SU-DHL-6 (cell line): ENCODE measurements at regions not wholly inside any gene's neighbourhood (a gene's known extent, or its start where the extent isn't known, plus 50 kb on each side); places are given as distances from the start of the nearest gene placed in this dataset.

Experiments
- H2AFZ ChIP-seq: fragments of 200-600 bp; sonication (generic); 2 replicates; pipeline ENCODE4 v1.6.1; 2014; ENCODE audit warnings: low read depth, mild to moderate bottlenecking, moderate library complexity, mixed read lengths, antibody characterized with exemption, low read length; ENCODE audit not compliant: severe bottlenecking
- H3F3A ChIP-seq: fragments of 200-600 bp; shearing (Covaris generic); 2 replicates; pipeline ENCODE4 v1.6.0; 2016; ENCODE audit warnings: antibody characterized with exemption, mild to moderate bottlenecking; ENCODE audit not compliant: insufficient read depth
- H3K27ac ChIP-seq: fragments of 200-600 bp; sonication (generic); 2 replicates; pipeline ENCODE4 v1.5.1; 2016; ENCODE audit warnings: low read depth, mild to moderate bottlenecking, low read length, moderate library complexity, mixed read lengths
- H3K27me3 ChIP-seq: fragments of 200-600 bp; sonication (generic), shearing (Covaris generic); 2 replicates; pipeline ENCODE4 v1.6.0; 2014; ENCODE audit warnings: mild to moderate bottlenecking, low read length
- H3K36me3 ChIP-seq: fragments of 200-600 bp; sonication (generic); 2 replicates; pipeline ENCODE4 v1.6.1; 2014; ENCODE audit warnings: mild to moderate bottlenecking, low read length, mixed read lengths
- H3K4me2 ChIP-seq: fragments of 300-600, 200-600 bp; shearing (Covaris generic), sonication (generic); 2 replicates; pipeline ENCODE4 v1.6.0; 2014; ENCODE audit warnings: low read length, low read depth, mild to moderate bottlenecking; ENCODE audit not compliant: poor library complexity, severe bottlenecking
- H3K4me3 ChIP-seq: fragments of 200-600 bp; sonication (generic); 2 replicates; pipeline ENCODE4 v1.5.1; 2014; ENCODE audit warnings: antibody characterized with exemption, low read length, mild to moderate bottlenecking, mixed read lengths; ENCODE audit not compliant: insufficient read depth, poor library complexity, severe bottlenecking
- H3K79me2 ChIP-seq: fragments of 200-600 bp; sonication (generic); 2 replicates; pipeline ENCODE4 v1.6.1; 2014; ENCODE audit warnings: mild to moderate bottlenecking, low read length, moderate library complexity; ENCODE audit not compliant: insufficient read depth
- H3K9ac ChIP-seq: fragments of 200-600 bp; sonication (generic); 2 replicates; pipeline ENCODE4 v1.7.0; 2014; ENCODE audit warnings: mild to moderate bottlenecking, low read length
- H3K9me2 ChIP-seq: fragments of 200-600 bp; sonication (generic); replicated peaks from 2 replicates; pipeline ENCODE4 v1.6.1; 2014; ENCODE audit warnings: low read length; ENCODE audit not compliant: insufficient read depth
- H3K9me3 ChIP-seq: fragments of 200-600 bp; sonication (generic); 2 replicates; pipeline ENCODE4 v1.6.1; 2014; ENCODE audit warnings: low read length, mixed read lengths; ENCODE audit not compliant: insufficient read depth
- H4K20me1 ChIP-seq: fragments of 200-600 bp; sonication (generic); 2 replicates; pipeline ENCODE4 v1.6.1; 2014; ENCODE audit warnings: low read depth, mild to moderate bottlenecking, antibody characterized with exemption, low read length, moderate library complexity, mixed read lengths
- EZH2phosphoT487 ChIP-seq: fragments of 200-600 bp; sonication (generic), shearing (Covaris generic); conservative IDR thresholded peaks from 2 replicates; pipeline ENCODE4 v1.6.1; 2018; ENCODE audit warnings: mild to moderate bottlenecking, antibody characterized with exemption, low read length, moderate library complexity, mixed read lengths
- TF ChIP-seq, protein P1 (sequence below): fragments of 200-600 bp; sonication (generic); IDR thresholded peaks from one replicate; pipeline ENCODE4 v1.5.1; 2017; ENCODE audit warnings: antibody characterized with exemption, mild to moderate bottlenecking, low read length, moderate library complexity; ENCODE audit not compliant: insufficient read depth, poor library complexity, severe bottlenecking

GRCh38 chr4:154998773-154999172 is 209.7 kb upstream of the NPY2R start:
- no peaks in the 10 kb centered on the region for H3K36me3 ChIP-seq
- H3K79me2 ChIP-seq: no peaks in the 10 kb centered on the region
- no peak overlapping the region for H3K4me2 ChIP-seq
- no peaks in the 10 kb centered on the region for H3K9me2 ChIP-seq
- H3K27ac ChIP-seq: no peak overlapping the region
- H3K27me3 ChIP-seq: no peaks in the 10 kb centered on the region
- H2AFZ ChIP-seq: no peak overlapping the region
- no peaks in the 10 kb centered on the region for H3F3A ChIP-seq
- no peaks in the 10 kb centered on the region for H4K20me1 ChIP-seq
- H3K4me3 ChIP-seq: no peak overlapping the region
- no peak for TF ChIP-seq EZH2phosphoT487
- TF ChIP-seq, protein P1, sequence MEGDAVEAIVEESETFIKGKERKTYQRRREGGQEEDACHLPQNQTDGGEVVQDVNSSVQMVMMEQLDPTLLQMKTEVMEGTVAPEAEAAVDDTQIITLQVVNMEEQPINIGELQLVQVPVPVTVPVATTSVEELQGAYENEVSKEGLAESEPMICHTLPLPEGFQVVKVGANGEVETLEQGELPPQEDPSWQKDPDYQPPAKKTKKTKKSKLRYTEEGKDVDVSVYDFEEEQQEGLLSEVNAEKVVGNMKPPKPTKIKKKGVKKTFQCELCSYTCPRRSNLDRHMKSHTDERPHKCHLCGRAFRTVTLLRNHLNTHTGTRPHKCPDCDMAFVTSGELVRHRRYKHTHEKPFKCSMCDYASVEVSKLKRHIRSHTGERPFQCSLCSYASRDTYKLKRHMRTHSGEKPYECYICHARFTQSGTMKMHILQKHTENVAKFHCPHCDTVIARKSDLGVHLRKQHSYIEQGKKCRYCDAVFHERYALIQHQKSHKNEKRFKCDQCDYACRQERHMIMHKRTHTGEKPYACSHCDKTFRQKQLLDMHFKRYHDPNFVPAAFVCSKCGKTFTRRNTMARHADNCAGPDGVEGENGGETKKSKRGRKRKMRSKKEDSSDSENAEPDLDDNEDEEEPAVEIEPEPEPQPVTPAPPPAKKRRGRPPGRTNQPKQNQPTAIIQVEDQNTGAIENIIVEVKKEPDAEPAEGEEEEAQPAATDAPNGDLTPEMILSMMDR: no peak
- H3K9me3 ChIP-seq: no peaks in the 10 kb centered on the region
- H3K9ac ChIP-seq: no peak overlapping the region

DNA sequence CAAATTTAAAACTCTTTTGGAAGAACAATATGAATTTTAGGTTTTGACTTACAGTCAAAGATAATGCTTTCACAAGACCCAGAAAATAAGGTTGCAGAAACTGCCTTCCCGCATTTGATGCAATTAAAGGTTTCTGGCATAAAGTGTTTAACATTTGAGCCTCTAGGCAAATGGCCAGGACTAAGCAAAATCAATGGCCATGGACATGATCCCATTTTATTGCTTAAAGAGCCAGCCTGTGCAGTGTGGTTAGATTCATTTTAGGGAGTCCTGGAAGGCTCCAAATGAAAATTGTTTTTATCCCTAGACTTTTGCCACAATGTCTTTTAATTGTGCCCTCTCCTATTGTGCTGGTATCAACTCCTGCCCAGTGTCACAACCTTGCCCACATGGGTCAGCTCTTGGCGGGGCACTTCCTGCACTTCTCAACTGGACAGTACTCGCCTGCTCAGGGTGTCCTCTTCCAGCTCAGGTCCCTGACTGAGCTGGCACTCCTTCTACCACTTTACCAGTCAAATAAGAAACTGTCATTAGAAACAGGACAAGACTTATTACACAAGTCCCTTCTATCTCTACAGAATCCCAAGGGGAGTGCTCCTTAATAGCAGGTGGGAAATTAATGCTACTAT is 208.4 kb upstream of the NPY2R start:
- Histone ChIP-seq H3K27ac (no peak overlapping the region), H3K79me2 (no peaks in the 10 kb centered on the region), H3K4me3 (no peak overlapping the region), H3K9ac (no peak overlapping the region), H3K9me2 (no peaks in the 10 kb centered on the region), H3K4me2 (no peak overlapping the region), H4K20me1 (no peaks in the 10 kb centered on the region), H2AFZ (no peak overlapping the region), H3K36me3 (no peaks in the 10 kb centered on the region), H3K27me3 (no peaks in the 10 kb centered on the region), H3K9me3 (no peaks in the 10 kb centered on the region), H3F3A (no peaks in the 10 kb centered on the region)
- TF ChIP-seq EZH2phosphoT487: no peak
- TF ChIP-seq, protein P1: no peak

DNA sequence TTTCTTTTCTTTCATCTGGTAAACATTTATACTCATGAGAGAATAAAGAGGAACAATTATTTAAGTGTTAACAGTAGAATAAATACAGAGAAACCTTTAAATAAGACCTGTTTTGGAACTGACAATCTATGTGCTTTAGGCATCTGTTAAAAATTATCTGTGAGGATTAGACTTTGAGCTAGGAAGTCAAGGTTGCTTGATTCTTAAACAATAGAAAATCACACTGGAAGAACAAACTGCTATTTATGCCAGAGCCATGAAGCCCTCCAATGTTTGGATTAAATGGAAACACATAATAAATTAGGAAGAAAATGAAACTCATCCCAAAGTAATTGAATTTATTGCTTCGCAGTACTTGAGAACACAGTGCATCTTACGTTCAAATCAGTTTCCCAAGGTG is 207.2 kb upstream of the NPY2R start:
- Histone ChIP-seq H3K4me3 (no peak overlapping the region), H3F3A (no peaks in the 10 kb centered on the region), H3K27me3 (no peaks in the 10 kb centered on the region), H4K20me1 (no peaks in the 10 kb centered on the region), H2AFZ (no peak overlapping the region), H3K79me2 (no peaks in the 10 kb centered on the region), H3K36me3 (no peaks in the 10 kb centered on the region), H3K9me3 (no peaks in the 10 kb centered on the region), H3K9ac (no peak overlapping the region), H3K27ac (no peak overlapping the region), H3K4me2 (no peak overlapping the region), H3K9me2 (no peaks in the 10 kb centered on the region)
- TF ChIP-seq, protein P1: no peak
- TF ChIP-seq EZH2phosphoT487: no peak
